KMS-11 (cell line): ENCODE measurements at regions not wholly inside any gene's neighbourhood (a gene's known extent, or its start where the extent isn't known, plus 50 kb on each side); places are given as distances from the start of the nearest gene placed in this dataset.

Experiments
- H2AFZ ChIP-seq: fragments of 200-600 bp; sonication (generic); 2 replicates; pipeline ENCODE4 v1.6.1; 2016; ENCODE audit warnings: antibody characterized with exemption, mixed run types, low read depth
- H3K27ac ChIP-seq: fragments of 200-600 bp; sonication (generic); 2 replicates; pipeline ENCODE4 v1.6.1; 2016; ENCODE audit warnings: mild to moderate bottlenecking, mixed run types
- H3K27me3 ChIP-seq: fragments of 200-600 bp; sonication (generic); 2 replicates; pipeline ENCODE4 v1.6.1; 2017; ENCODE audit warnings: mild to moderate bottlenecking, low read depth, mixed run types, moderate library complexity; ENCODE audit not compliant: insufficient read depth
- H3K36me3 ChIP-seq: fragments of 200-600 bp; sonication (generic); 2 replicates; pipeline ENCODE4 v1.6.1; 2017; ENCODE audit warnings: mild to moderate bottlenecking, mixed run types; ENCODE audit not compliant: insufficient read depth
- H3K4me1 ChIP-seq: fragments of 200-600 bp; sonication (generic); 2 replicates; pipeline ENCODE4 v1.6.1; 2016; ENCODE audit warnings: mild to moderate bottlenecking, low read depth, mixed run types; ENCODE audit not compliant: poor library complexity, severe bottlenecking
- H3K4me2 ChIP-seq: fragments of 200-600 bp; sonication (generic); 2 replicates; pipeline ENCODE4 v1.7.0; 2016; ENCODE audit warnings: mild to moderate bottlenecking, mixed run types
- H3K4me3 ChIP-seq: fragments of 200-600 bp; sonication (generic); IDR thresholded peaks from 2 replicates; pipeline ENCODE4 v1.6.1; 2017; ENCODE audit warnings: low read depth, low read length, mixed read lengths; ENCODE audit not compliant: insufficient read depth
- H3K79me2 ChIP-seq: fragments of 200-600 bp; sonication (generic); 2 replicates; pipeline ENCODE4 v1.6.1; 2016; ENCODE audit warnings: low read depth, mixed run types; ENCODE audit not compliant: insufficient read depth
- H3K9ac ChIP-seq: fragments of 200-600 bp; sonication (generic); 2 replicates; pipeline ENCODE4 v1.6.1; 2016; ENCODE audit warnings: mild to moderate bottlenecking, mixed run types
- H4K20me1 ChIP-seq: fragments of 200-600 bp; sonication (generic); 2 replicates; pipeline ENCODE4 v1.6.1; 2016; ENCODE audit warnings: mild to moderate bottlenecking, mixed run types; ENCODE audit not compliant: insufficient read depth
- CTCF ChIP-seq: fragments of 200-600 bp; sonication (generic); conservative IDR thresholded peaks from 2 replicates; pipeline ENCODE4 v1.6.1; 2017; ENCODE audit warnings: low read depth, mild to moderate bottlenecking, antibody characterized with exemption, low read length, moderate library complexity, mixed read lengths

DNA sequence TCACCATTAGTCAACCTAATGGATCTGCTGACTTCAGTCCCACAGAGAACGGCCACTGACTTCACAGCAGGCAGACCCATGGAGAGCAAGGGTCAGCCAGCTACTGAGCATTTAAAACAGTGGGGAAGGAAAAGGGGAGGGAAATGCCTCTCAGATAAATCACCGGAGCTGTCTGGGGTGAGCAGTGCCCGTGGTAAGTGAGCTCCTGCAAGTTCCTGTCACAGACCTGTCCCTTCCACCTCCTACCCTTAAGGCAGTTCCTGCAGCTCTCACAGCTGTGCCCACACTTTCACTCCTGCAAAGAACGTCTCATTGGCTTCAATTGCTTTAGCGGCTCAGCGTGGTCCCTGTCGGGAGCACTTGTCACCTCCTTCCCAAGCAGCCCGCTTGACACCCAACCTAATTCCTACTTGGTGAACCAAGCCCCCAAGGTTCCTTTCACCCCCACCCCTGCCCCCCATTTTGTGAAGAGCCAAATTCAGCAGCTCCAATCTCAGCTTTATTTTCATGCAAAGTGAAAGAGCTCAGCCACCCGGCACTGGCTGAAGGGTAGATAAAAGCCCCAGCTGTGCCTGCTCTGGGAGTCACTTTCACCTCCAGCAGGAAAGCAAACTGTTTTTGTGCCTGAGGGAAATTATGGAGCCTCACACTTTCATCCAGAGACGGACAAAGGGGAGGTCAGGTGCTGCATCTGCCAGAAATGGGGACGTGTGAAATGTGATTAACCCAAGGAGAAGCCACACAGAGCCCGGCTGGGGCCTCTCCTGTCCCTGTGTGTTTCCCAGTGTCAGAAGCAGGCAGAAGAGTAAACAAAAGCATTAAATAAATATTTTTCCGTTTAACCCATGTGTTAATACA is 306.2 kb downstream of the TTLL7 start:
- Histone ChIP-seq H3K4me3 (no peak overlapping the region), H4K20me1 (no peaks in the 10 kb centered on the region), H3K36me3 (no peaks in the 10 kb centered on the region), H2AFZ (no peak overlapping the region), H3K4me2 (no peak overlapping the region), H3K27ac (no peak overlapping the region), H3K27me3 (no peaks in the 10 kb centered on the region), H3K79me2 (no peaks in the 10 kb centered on the region), H3K4me1 (no peaks in the 10 kb centered on the region), H3K9ac (no peak overlapping the region)
- no peak for TF ChIP-seq CTCF

DNA sequence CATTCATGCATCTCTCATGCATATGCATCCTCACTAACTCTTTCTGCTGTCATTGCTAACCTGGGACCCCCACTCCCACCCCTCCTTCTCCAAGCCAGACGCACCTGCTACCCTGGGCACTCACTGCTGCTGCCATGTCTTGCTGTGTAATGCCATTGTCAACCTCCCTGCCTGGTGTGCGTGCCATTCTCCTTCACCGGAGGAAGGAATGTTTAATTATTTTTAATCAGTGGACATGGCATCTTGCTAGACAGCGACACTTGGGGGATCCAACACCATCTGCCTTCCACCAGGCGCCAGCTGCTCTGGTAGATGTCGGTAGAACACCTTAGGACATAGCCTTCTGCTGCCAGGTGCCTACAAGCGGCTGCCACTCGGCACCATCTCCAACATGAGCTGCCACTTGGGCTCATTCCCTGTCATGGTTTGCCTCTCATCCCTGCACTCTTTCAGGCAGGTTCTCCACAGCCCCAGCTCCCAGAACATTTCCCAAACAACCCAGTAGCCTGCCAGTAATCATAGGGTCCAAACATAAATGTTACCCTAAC is 306.9 kb downstream of the TTLL7 start:
- no peak overlapping the region for H3K9ac ChIP-seq
- no peaks in the 10 kb centered on the region for H4K20me1 ChIP-seq
- no peaks in the 10 kb centered on the region for H3K36me3 ChIP-seq
- H3K4me2 ChIP-seq: no peak overlapping the region
- no peak overlapping the region for H3K27ac ChIP-seq
- no peak for TF ChIP-seq CTCF
- no peak overlapping the region for H2AFZ ChIP-seq
- no peaks in the 10 kb centered on the region for H3K27me3 ChIP-seq
- H3K4me3 ChIP-seq: no peak overlapping the region
- no peaks in the 10 kb centered on the region for H3K4me1 ChIP-seq
- no peaks in the 10 kb centered on the region for H3K79me2 ChIP-seq

DNA sequence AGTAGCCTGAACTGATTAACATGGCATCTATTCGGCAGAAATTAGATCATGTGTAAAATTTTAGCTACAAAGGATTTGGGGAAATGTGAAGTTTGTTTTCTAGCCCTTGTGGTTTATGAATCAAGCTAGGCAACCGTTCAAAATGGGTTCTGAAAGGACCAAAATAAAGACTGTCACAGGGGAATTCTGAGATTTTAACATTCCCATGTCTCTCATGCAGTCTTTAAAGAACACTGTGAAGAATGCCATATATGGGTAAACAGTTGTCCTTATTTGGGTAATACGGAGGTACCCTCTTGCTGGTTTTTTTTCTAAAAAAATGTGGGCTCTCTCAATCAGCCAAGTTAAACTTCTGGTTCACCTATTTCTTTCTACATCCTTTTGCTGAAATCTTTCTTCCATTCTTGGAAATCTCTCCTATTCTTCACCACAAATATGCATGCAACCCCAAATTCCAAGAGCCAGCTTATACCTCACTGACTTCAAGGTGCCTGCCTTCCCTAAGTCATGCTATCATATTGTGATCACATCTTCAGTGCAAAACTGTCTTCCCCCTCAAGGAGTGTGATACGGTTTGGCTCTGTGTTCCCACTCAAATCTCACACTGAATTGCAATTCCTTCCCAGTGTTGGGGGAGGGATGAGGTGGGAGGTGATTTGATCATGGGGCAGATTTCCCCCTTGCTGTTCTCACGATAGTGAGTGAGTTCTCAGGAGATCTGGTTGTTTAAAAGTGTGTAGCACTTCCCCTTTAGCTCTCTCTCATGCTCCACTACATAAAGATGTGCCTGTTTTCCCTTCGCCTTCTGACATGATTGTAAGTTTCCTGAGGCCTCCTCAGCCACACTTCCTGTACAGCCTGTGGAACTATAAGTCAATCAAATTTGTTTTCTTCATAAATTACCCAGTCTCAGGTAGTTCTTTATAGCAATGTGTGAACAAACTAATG is 308.7 kb downstream of the TTLL7 start:
- H3K27me3 ChIP-seq: no peaks in the 10 kb centered on the region
- no peaks in the 10 kb centered on the region for H3K36me3 ChIP-seq
- no peaks in the 10 kb centered on the region for H4K20me1 ChIP-seq
- no peak overlapping the region for H3K27ac ChIP-seq
- H3K4me2 ChIP-seq: no peak overlapping the region
- H3K4me1 ChIP-seq: no peaks in the 10 kb centered on the region
- TF ChIP-seq CTCF: no peak
- H3K9ac ChIP-seq: no peak overlapping the region
- H3K4me3 ChIP-seq: no peak overlapping the region
- H2AFZ ChIP-seq: no peak overlapping the region
- H3K79me2 ChIP-seq: no peaks in the 10 kb centered on the region

- TF ChIP-seq CTCF: no peak
- no peak overlapping the region for H3K4me2 ChIP-seq
- H3K27me3 ChIP-seq: no peaks in the 10 kb centered on the region
- no peaks in the 10 kb centered on the region for H3K79me2 ChIP-seq
- no peak overlapping the region for H3K9ac ChIP-seq
- H4K20me1 ChIP-seq: no peaks in the 10 kb centered on the region
- H2AFZ ChIP-seq: no peak overlapping the region
- H3K4me3 ChIP-seq: no peak overlapping the region
- no peaks in the 10 kb centered on the region for H3K4me1 ChIP-seq
- H3K36me3 ChIP-seq: no peaks in the 10 kb centered on the region
- no peak overlapping the region for H3K27ac ChIP-seq
Observed at GRCh38 chr1:83682132-83682531, 316.8 kb downstream of the TTLL7 start.
